ENCODE measurements at regions not wholly inside any gene's neighbourhood (a gene's known extent, or its start where the extent isn't known, plus 50 kb on each side); places are given as distances from the start of the nearest gene placed in this dataset.

- Histone ChIP-seq H3K27ac (ENCODE audit: low read depth, low read length) (no peak overlapping the region), H3K27me3 (ENCODE audit: control insufficient read depth in 3 of 3, insufficient read depth in 3 of 3, low read length in 3 of 3) (no peaks in the 10 kb centered on the region), H3K4me3 (ENCODE audit: low read length in 3 of 3) (no peak overlapping the region), H3K4me1 (ENCODE audit: control insufficient read depth in 3 of 3, insufficient read depth in 3 of 3, low read length in 3 of 3) (no peaks in the 10 kb centered on the region), H3K36me3 (ENCODE audit: control insufficient read depth in 3 of 3, insufficient read depth in 3 of 3, low read length in 3 of 3) (no peaks in the 10 kb centered on the region), H3K9me3 (ENCODE audit: control insufficient read depth in 3 of 3, low read length in 3 of 3) (no peaks in the 10 kb centered on the region), H3K9ac (ENCODE audit: low read depth in 1 of 3, low read length in 3 of 3) (no peak overlapping the region)
Observed at GRCh38 chr20:55678126-55678525, 327.2 kb downstream of the CBLN4 start.

GRCh38 chr20:55677011-55677410 is 328.3 kb downstream of the CBLN4 start:
- Histone ChIP-seq H3K4me1 (ENCODE audit: control insufficient read depth in 3 of 3, insufficient read depth in 3 of 3, low read length in 3 of 3) (no peaks in the 10 kb centered on the region), H3K27me3 (ENCODE audit: control insufficient read depth in 3 of 3, insufficient read depth in 3 of 3, low read length in 3 of 3) (no peaks in the 10 kb centered on the region), H3K9me3 (ENCODE audit: control insufficient read depth in 3 of 3, low read length in 3 of 3) (no peaks in the 10 kb centered on the region), H3K27ac (ENCODE audit: low read depth, low read length) (no peak overlapping the region), H3K36me3 (ENCODE audit: control insufficient read depth in 3 of 3, insufficient read depth in 3 of 3, low read length in 3 of 3) (no peaks in the 10 kb centered on the region), H3K9ac (ENCODE audit: low read depth in 1 of 3, low read length in 3 of 3) (no peak overlapping the region), H3K4me3 (ENCODE audit: low read length in 3 of 3) (no peak overlapping the region)

GRCh38 chr20:55676097-55676496 is 329.2 kb downstream of the CBLN4 start:
- H3K4me1 ChIP-seq (ENCODE audit: control insufficient read depth in 3 of 3, insufficient read depth in 3 of 3, low read length in 3 of 3), result no peaks in the 10 kb centered on the region
- no peak overlapping the region for H3K9ac ChIP-seq (ENCODE audit: low read depth in 1 of 3, low read length in 3 of 3)
- H3K27ac ChIP-seq (ENCODE audit: low read depth, low read length), result no peak overlapping the region
- H3K9me3 ChIP-seq (ENCODE audit: control insufficient read depth in 3 of 3, low read length in 3 of 3), result no peaks in the 10 kb centered on the region
- no peak overlapping the region for H3K4me3 ChIP-seq (ENCODE audit: low read length in 3 of 3)
- no peaks in the 10 kb centered on the region for H3K27me3 ChIP-seq (ENCODE audit: control insufficient read depth in 3 of 3, insufficient read depth in 3 of 3, low read length in 3 of 3)
- no peaks in the 10 kb centered on the region for H3K36me3 ChIP-seq (ENCODE audit: control insufficient read depth in 3 of 3, insufficient read depth in 3 of 3, low read length in 3 of 3)

GRCh38 chr20:55668631-55669030 is 336.7 kb downstream of the CBLN4 start:
- Histone ChIP-seq H3K4me1 (ENCODE audit: control insufficient read depth in 3 of 3, insufficient read depth in 3 of 3, low read length in 3 of 3) (no peaks in the 10 kb centered on the region), H3K9me3 (ENCODE audit: control insufficient read depth in 3 of 3, low read length in 3 of 3) (no peaks in the 10 kb centered on the region), H3K4me3 (ENCODE audit: low read length in 3 of 3) (no peak overlapping the region), H3K27me3 (ENCODE audit: control insufficient read depth in 3 of 3, insufficient read depth in 3 of 3, low read length in 3 of 3) (no peaks in the 10 kb centered on the region), H3K27ac (ENCODE audit: low read depth, low read length) (no peak overlapping the region), H3K9ac (ENCODE audit: low read depth in 1 of 3, low read length in 3 of 3) (no peak overlapping the region), H3K36me3 (ENCODE audit: control insufficient read depth in 3 of 3, insufficient read depth in 3 of 3, low read length in 3 of 3) (no peaks in the 10 kb centered on the region)

- Histone ChIP-seq H3K27me3 (ENCODE audit: control insufficient read depth in 3 of 3, insufficient read depth in 3 of 3, low read length in 3 of 3) (no peaks in the 10 kb centered on the region), H3K9ac (ENCODE audit: low read depth in 1 of 3, low read length in 3 of 3) (no peak overlapping the region), H3K4me3 (ENCODE audit: low read length in 3 of 3) (no peak overlapping the region), H3K27ac (ENCODE audit: low read depth, low read length) (no peak overlapping the region), H3K36me3 (ENCODE audit: control insufficient read depth in 3 of 3, insufficient read depth in 3 of 3, low read length in 3 of 3) (no peaks in the 10 kb centered on the region), H3K4me1 (ENCODE audit: control insufficient read depth in 3 of 3, insufficient read depth in 3 of 3, low read length in 3 of 3) (no peaks in the 10 kb centered on the region), H3K9me3 (ENCODE audit: control insufficient read depth in 3 of 3, low read length in 3 of 3) (no peaks in the 10 kb centered on the region)
Observed at GRCh38 chr20:55667955-55668354, 337.4 kb downstream of the CBLN4 start.

GRCh38 chr20:55667024-55667423 is 338.3 kb downstream of the CBLN4 start:
- no peak overlapping the region for H3K4me3 ChIP-seq (ENCODE audit: low read length in 3 of 3)
- H3K36me3 ChIP-seq (ENCODE audit: control insufficient read depth in 3 of 3, insufficient read depth in 3 of 3, low read length in 3 of 3), result no peaks in the 10 kb centered on the region
- no peaks in the 10 kb centered on the region for H3K27me3 ChIP-seq (ENCODE audit: control insufficient read depth in 3 of 3, insufficient read depth in 3 of 3, low read length in 3 of 3)
- H3K4me1 ChIP-seq (ENCODE audit: control insufficient read depth in 3 of 3, insufficient read depth in 3 of 3, low read length in 3 of 3), result no peaks in the 10 kb centered on the region
- no peak overlapping the region for H3K27ac ChIP-seq (ENCODE audit: low read depth, low read length)
- H3K9ac ChIP-seq (ENCODE audit: low read depth in 1 of 3, low read length in 3 of 3), result no peak overlapping the region
- no peaks in the 10 kb centered on the region for H3K9me3 ChIP-seq (ENCODE audit: control insufficient read depth in 3 of 3, low read length in 3 of 3)

GRCh38 chr20:55656231-55656775 is 349.0 kb downstream of the CBLN4 start:
- H3K27me3 ChIP-seq (ENCODE audit: control insufficient read depth in 3 of 3, insufficient read depth in 3 of 3, low read length in 3 of 3), result no peaks in the 10 kb centered on the region
- H3K9me3 ChIP-seq (ENCODE audit: control insufficient read depth in 3 of 3, low read length in 3 of 3), result peaks cover 0 to 4% (median 0%) of the 10 kb centered on the region in 3 donors
- H3K9ac ChIP-seq (ENCODE audit: low read depth in 1 of 3, low read length in 3 of 3), result no peak overlapping the region
- no peak overlapping the region for H3K27ac ChIP-seq (ENCODE audit: low read depth, low read length)
- no peak overlapping the region for H3K4me3 ChIP-seq (ENCODE audit: low read length in 3 of 3)
- H3K36me3 ChIP-seq (ENCODE audit: control insufficient read depth in 3 of 3, insufficient read depth in 3 of 3, low read length in 3 of 3), result no peaks in the 10 kb centered on the region
- no peaks in the 10 kb centered on the region for H3K4me1 ChIP-seq (ENCODE audit: control insufficient read depth in 3 of 3, insufficient read depth in 3 of 3, low read length in 3 of 3)

GRCh38 chr20:55650657-55651360 is 354.5 kb downstream of the CBLN4 start:
- no peaks in the 10 kb centered on the region for H3K4me1 ChIP-seq (ENCODE audit: control insufficient read depth in 3 of 3, insufficient read depth in 3 of 3, low read length in 3 of 3)
- no peaks in the 10 kb centered on the region for H3K36me3 ChIP-seq (ENCODE audit: control insufficient read depth in 3 of 3, insufficient read depth in 3 of 3, low read length in 3 of 3)

GRCh38 chr20:55649254-55649653 is 356.1 kb downstream of the CBLN4 start:
- Histone ChIP-seq H3K4me3 (ENCODE audit: low read length in 3 of 3) (no peak overlapping the region), H3K27me3 (ENCODE audit: control insufficient read depth in 3 of 3, insufficient read depth in 3 of 3, low read length in 3 of 3) (no peaks in the 10 kb centered on the region), H3K27ac (ENCODE audit: low read depth, low read length) (no peak overlapping the region), H3K4me1 (ENCODE audit: control insufficient read depth in 3 of 3, insufficient read depth in 3 of 3, low read length in 3 of 3) (no peaks in the 10 kb centered on the region), H3K9me3 (ENCODE audit: control insufficient read depth in 3 of 3, low read length in 3 of 3) (no peaks in the 10 kb centered on the region), H3K36me3 (ENCODE audit: control insufficient read depth in 3 of 3, insufficient read depth in 3 of 3, low read length in 3 of 3) (no peaks in the 10 kb centered on the region), H3K9ac (ENCODE audit: low read depth in 1 of 3, low read length in 3 of 3) (no peak overlapping the region)

More at GRCh38 chr20:55650657-55651360, 354.5 kb downstream of the CBLN4 start:
- H3K27me3 ChIP-seq (ENCODE audit: control insufficient read depth in 3 of 3, insufficient read depth in 3 of 3, low read length in 3 of 3), result no peaks in the 10 kb centered on the region
- no peak overlapping the region for H3K9ac ChIP-seq (ENCODE audit: low read depth in 1 of 3, low read length in 3 of 3)
- no peak overlapping the region for H3K4me3 ChIP-seq (ENCODE audit: low read length in 3 of 3)
- H3K9me3 ChIP-seq (ENCODE audit: control insufficient read depth in 3 of 3, low read length in 3 of 3), result no peaks in the 10 kb centered on the region
- no peak overlapping the region for H3K27ac ChIP-seq (ENCODE audit: low read depth, low read length)

- H3K9ac ChIP-seq (ENCODE audit: low read depth in 1 of 3, low read length in 3 of 3), result no peak overlapping the region
- H3K27ac ChIP-seq (ENCODE audit: low read depth, low read length), result no peak overlapping the region
- H3K27me3 ChIP-seq (ENCODE audit: control insufficient read depth in 3 of 3, insufficient read depth in 3 of 3, low read length in 3 of 3), result no peaks in the 10 kb centered on the region
- H3K36me3 ChIP-seq (ENCODE audit: control insufficient read depth in 3 of 3, insufficient read depth in 3 of 3, low read length in 3 of 3), result no peaks in the 10 kb centered on the region
- H3K9me3 ChIP-seq (ENCODE audit: control insufficient read depth in 3 of 3, low read length in 3 of 3), result no peaks in the 10 kb centered on the region
- H3K4me3 ChIP-seq (ENCODE audit: low read length in 3 of 3), result no peak overlapping the region
- H3K4me1 ChIP-seq (ENCODE audit: control insufficient read depth in 3 of 3, insufficient read depth in 3 of 3, low read length in 3 of 3), result no peaks in the 10 kb centered on the region
Observed at GRCh38 chr20:55646851-55647250, 358.5 kb downstream of the CBLN4 start.
